HepG2 (cell line): ENCODE measurements at regions not wholly inside any gene's neighbourhood (a gene's known extent, or its start where the extent isn't known, plus 50 kb on each side); places are given as distances from the start of the nearest gene placed in this dataset.
"Not testable (repeated sequence)": the region's sequence is repeated elsewhere in the genome, so short reads cannot be mapped to it uniquely, and the experiment has no call there.

Experiments used
- E2F1 ChIP-seq: sonication (generic); formaldehyde crosslinking; IDR thresholded peaks from 2 replicates; pipeline ENCODE4 v1.5.0; 2020; ENCODE audit warnings: missing genetic modification reagents
- FOXJ3 ChIP-seq: sonication (generic); formaldehyde crosslinking; IDR thresholded peaks from 2 replicates; pipeline ENCODE4 v1.4.0; 2020; ENCODE audit warnings: missing genetic modification reagents, mild to moderate bottlenecking, borderline replicate concordance
- MEIS2 ChIP-seq: sonication (generic); formaldehyde crosslinking; IDR thresholded peaks from 2 replicates; pipeline ENCODE4 v1.9.0; 2021; ENCODE audit warnings: mild to moderate bottlenecking, missing genetic modification reagents
- NR3C1 ChIP-seq: sonication (generic); formaldehyde crosslinking; IDR thresholded peaks from 2 replicates; pipeline ENCODE4 v1.4.0; 2020; ENCODE audit warnings: missing genetic modification reagents
- POLR2AphosphoS5 ChIP-seq: IDR thresholded peaks from 2 replicates; pipeline ENCODE4 v1.6.1; 2012; ENCODE audit warnings: low read depth, low read length
- PRDM4 ChIP-seq: sonication (generic); formaldehyde crosslinking; IDR thresholded peaks from 2 replicates; pipeline ENCODE4 v1.9.0; 2021; ENCODE audit warnings: missing genetic modification reagents, borderline replicate concordance
- TCF7 ChIP-seq: sonication (generic); IDR thresholded peaks from 2 replicates; pipeline ENCODE4 v1.6.1; 2016; ENCODE audit warnings: antibody characterized with exemption, low read depth
- ZNF678 ChIP-seq: sonication (generic); formaldehyde crosslinking; IDR thresholded peaks from 2 replicates; pipeline ENCODE4 v1.4.0; 2020; ENCODE audit warnings: mild to moderate bottlenecking, missing genetic modification reagents
- ZSCAN21 ChIP-seq: sonication (generic); formaldehyde crosslinking; IDR thresholded peaks from 2 replicates; pipeline ENCODE4 v1.8.0; 2022; ENCODE audit warnings: mild to moderate bottlenecking, missing genetic modification reagents, moderate library complexity, borderline replicate concordance

GRCh38 chr2:16379901-16380300, 285.7 kb downstream of the CYRIA start:
- TF ChIP-seq MEIS2; POLR2AphosphoS5; ZSCAN21 (CRISPR knock-in tag); E2F1 (CRISPR knock-in tag); PRDM4 (CRISPR knock-in tag); FOXJ3 (CRISPR knock-in tag); TCF7; NR3C1 (CRISPR knock-in tag); ZNF678 (CRISPR knock-in tag): not testable (repeated sequence)
